HG02943 (cell line): ENCODE measurements at regions not wholly inside any gene's neighbourhood (a gene's known extent, or its start where the extent isn't known, plus 50 kb on each side); places are given as distances from the start of the nearest gene placed in this dataset.

ENCODE experiments used
- ATAC-seq: cut with Tn5 transposase; IDR thresholded peaks from one replicate; pipeline ENCODE4 v1.9.1; 2021; ENCODE audit warnings: mild to moderate bottlenecking, low read depth, moderate library complexity; ENCODE audit not compliant: unreplicated experiment

- ATAC-seq: no peak
Measured at GRCh38 chr13:64338671-64339070, 2891.5 kb downstream of the PCDH9 start.

GRCh38 chr13:64333888-64334287, 2896.2 kb downstream of the PCDH9 start:
- ATAC-seq: no peak

- no peak for ATAC-seq
Measured at GRCh38 chr13:64332048-64332447, 2898.1 kb downstream of the PCDH9 start.

DNA sequence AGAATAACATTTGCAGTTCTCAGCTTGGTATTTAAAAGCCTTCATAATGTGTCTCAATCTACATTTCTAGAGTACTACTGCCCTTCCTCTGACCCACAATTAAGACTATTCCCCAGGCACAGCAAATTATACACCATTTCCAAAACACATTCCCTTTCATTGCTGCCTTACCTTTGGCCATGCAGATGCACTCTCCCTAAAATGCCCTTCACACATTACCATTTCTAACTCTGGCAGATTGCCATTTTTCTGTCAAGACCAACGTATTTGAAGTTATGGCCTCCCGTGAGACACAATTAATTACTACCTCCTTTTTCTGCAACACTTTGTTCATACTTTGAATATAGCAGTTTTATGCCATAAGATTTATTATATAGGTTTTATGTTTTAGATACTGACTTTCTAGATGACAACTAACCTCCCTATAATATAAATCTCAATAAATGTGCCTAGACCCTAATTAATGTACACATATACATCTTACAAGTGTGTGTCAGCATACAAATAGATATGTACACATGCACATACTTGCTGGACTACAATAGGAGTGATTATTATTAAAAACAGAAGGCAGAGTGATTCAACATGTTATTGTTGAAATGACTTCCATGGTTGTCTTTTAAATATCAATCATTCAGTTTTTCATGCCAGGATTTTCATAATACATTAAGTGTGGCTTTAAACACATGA, 2902.5 kb downstream of the PCDH9 start:
- no peak for ATAC-seq

DNA sequence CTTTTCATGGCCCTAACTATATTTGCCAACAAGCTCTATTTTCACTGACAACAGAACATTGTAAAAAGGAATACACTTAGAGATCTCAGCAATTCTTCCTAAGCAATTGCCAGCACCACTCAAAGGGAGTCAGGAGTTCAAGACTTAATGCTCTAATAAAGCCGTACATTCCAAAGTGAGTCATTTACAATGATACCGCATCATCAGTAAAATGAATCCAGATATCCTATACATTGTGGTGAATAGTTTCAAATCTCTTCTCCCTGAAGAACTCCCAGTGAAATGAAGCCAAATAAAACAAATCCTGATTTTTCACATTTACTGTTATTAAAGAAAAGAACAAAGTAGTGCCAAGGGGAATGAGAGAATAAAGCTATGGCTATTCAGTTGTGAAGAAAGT, 2898.7 kb upstream of the PCDH20 start:
- ATAC-seq: no peak

DNA sequence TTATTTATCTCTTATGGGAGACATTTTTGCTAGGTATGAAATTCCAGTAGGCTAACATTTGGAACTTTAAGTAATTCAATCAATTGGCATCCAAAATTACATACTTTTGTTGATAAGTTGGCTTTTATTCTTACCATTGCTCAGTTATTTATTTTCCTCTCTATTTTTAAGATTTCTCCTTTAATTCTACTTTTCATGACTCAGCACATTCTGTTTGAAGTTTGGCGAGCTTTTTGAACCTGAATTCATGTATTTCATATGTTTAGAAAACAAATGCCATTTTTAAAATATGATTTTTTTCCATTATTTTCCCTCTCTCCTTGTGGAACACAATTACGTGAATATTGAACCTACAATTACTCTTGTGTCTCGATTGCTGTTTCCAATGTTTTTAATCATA, 2896.3 kb upstream of the PCDH20 start:
- ATAC-seq: no peak

DNA sequence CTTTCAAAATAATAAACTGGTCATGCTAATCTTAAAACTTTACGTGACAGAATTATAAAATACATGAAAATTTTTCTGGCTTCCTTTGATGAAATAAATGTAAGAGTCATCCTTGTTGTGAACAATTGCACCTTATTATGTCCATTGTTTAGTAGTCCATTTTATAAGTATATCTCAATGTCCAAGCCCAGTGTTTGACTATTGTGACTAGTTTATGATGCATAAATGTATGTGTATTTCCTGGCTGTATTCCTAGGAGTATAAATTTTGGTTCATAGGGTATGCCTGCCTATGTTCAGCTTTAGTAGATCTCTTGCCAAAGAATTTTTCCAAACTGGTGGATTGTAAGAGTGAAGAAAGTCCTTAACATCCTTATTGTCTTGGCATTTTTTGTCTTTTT, 2895.5 kb upstream of the PCDH20 start:
- ATAC-seq: no peak

GRCh38 chr13:64305246-64305645, 2889.6 kb upstream of the PCDH20 start:
- ATAC-seq: no peak

- no peak for ATAC-seq
Measured at GRCh38 chr13:64300239-64300638, 2884.6 kb upstream of the PCDH20 start.

DNA sequence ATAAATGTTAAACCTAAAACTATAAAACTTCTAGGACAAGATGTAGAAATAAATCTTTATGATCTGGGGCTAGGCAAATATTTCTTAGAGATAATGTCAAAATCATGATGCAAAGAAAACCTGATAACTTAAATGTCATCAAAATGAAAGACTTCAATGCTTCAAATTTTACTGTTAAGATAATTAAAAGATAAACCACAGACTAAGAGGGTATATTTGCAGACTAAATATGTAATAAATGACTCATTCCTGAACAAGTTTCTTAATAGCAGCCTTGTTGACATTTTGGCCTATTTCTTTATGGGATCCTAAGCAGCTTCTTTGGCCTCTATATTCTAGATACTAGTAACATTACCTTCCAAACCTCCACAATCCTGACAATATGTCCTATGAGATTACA, 2878.3 kb upstream of the PCDH20 start:
- no peak for ATAC-seq

DNA sequence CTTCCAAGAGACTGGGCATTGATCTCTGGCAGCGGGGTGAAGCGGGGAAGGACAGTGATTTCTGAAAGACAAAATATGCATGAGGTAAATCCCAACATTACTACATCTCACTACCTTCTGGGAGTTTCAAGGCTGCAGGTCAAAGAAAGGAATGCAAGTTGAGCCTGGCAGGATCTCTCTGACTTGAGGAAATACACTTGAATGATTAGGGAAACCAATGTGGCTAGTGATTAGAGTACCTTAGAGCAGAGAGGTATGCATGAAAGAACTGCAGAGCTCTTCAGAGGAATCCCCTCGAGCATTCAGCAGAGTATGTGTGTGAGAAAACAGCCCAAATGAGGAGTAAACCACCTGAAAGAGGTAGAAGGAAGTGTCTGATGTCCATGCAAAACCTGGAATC, 2874.1 kb upstream of the PCDH20 start:
- ATAC-seq: no peak

- no peak for ATAC-seq
Measured at GRCh38 chr13:64283926-64284325, 2868.3 kb upstream of the PCDH20 start.

- no peak for ATAC-seq
Measured at GRCh38 chr13:64278493-64278892, 2862.8 kb upstream of the PCDH20 start.

- no peak for ATAC-seq
Measured at GRCh38 chr13:64277097-64277496, 2861.4 kb upstream of the PCDH20 start.

GRCh38 chr13:64276232-64276631, 2860.6 kb upstream of the PCDH20 start:
- ATAC-seq: no peak

- no peak for ATAC-seq
Measured at GRCh38 chr13:64274481-64275217, 2859.0 kb upstream of the PCDH20 start.

GRCh38 chr13:64273780-64274179, 2858.1 kb upstream of the PCDH20 start:
- no peak for ATAC-seq

DNA sequence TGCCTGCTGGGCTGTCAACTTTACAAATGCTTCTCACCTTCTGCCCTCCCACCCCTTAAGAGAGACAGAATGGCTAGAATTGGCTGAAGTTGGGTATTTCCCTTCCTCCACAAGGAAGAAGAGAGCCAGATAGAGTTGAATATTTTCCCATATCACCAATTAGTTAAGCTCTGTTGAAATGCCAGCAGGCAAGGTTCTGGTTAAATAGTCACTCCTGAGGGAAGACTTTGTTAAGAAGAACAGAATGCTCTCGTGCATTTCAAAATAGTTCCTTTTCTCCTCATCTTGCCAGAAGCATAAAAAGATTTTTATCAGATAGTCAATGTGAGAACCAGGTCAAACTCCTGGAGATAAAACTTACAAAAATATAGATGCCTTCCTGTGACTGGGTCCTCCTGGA, 2857.0 kb upstream of the PCDH20 start:
- ATAC-seq: no peak

- ATAC-seq: no peak
Measured at GRCh38 chr13:64266024-64266423, 2850.4 kb upstream of the PCDH20 start.

DNA sequence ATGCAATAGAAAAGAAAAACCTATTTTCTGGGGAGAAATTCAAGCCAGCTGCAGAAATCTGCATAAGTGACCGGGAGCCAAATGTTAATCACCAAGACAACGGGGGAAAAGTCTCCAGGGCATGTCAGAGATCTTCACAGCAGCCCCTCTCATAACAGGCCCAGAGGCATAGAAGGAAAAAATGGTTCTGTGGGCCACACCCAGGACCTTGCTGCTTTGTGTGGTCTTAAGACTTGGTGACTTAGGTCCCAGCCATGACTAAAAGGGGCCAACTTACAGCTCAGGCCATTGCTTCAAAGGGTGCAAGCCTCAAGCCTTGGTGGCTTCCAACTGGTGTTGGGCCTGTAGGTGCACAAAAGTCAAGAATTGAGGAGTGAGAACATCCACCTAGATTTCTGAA, 2847.6 kb upstream of the PCDH20 start:
- no peak for ATAC-seq

DNA sequence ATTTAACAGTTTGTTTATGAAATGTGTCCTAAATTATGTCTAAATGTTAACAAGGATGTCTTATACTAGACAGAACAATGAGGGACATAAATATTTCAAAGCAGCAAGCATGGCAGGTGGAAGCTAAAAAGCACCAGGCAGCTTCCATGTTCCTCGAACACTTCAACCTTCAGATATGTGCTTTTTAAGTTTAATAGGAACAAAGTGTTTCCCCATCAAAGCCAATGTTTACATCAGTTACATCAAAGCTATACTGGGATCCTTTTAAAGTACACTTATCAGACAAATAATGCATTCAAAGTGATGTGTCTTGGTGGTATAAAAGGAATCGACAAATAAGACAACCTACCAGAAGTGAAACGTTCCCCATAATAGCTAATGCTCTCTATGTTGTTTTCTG, 2841.1 kb upstream of the PCDH20 start:
- ATAC-seq: no peak

GRCh38 chr13:64255988-64256387, 2840.3 kb upstream of the PCDH20 start:
- ATAC-seq: no peak
